GM23338 (cell line): ENCODE measurements at regions not wholly inside any gene's neighbourhood (a gene's known extent, or its start where the extent isn't known, plus 50 kb on each side); places are given as distances from the start of the nearest gene placed in this dataset.

ENCODE experiments used
- POLR2AphosphoS5 ChIP-seq: IDR thresholded peaks from 2 replicates; pipeline ENCODE4 v1.6.1; 2016; ENCODE audit warnings: antibody characterized with exemption, low read depth
- TF ChIP-seq, protein P1 (sequence below), 2 experiments: fragments of 200-600 bp in 1 of 2; sonication (generic) in 1 of 2; conservative IDR thresholded peaks; 2 replicates each; pipeline versions ENCODE4 v1.5.1 to v1.6.1; 2016 to 2017; ENCODE audit warnings: antibody characterized with exemption in 2 of 2, low read depth in 2 of 2, mild to moderate bottlenecking in 2 of 2, moderate library complexity in 1 of 2
- TF ChIP-seq, protein P2 (sequence below): IDR thresholded peaks from 2 replicates; pipeline ENCODE4 v1.6.1; 2016; ENCODE audit warnings: antibody characterized with exemption

DNA sequence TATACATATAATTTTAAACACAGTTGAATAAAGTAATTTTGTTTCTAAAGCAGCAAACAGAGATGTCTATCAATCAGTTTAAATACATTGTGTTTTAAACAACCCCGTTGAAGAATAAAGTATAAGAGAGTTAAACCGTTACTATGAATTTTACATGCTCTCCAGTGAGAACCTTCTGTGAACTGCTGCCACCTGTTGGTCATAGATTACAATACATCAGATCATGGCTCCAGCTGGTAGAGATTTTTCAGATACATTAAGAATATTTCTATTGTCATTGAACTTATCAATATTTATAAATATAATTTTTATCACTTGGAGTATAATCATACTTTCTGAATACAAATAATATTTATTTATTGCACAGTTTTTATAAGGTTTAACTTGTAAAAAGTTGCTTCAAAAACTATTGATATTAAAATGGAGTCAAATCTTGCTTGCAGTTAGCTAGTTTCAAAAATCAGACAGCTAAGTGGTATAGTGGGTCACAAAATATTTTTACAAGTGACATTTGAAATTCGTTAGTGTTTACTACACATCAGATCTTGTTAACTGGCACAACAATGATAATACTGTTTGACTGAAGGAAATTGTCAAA lies 561.2 kb upstream of the PHF14 start:
- TF ChIP-seq, protein P1, sequence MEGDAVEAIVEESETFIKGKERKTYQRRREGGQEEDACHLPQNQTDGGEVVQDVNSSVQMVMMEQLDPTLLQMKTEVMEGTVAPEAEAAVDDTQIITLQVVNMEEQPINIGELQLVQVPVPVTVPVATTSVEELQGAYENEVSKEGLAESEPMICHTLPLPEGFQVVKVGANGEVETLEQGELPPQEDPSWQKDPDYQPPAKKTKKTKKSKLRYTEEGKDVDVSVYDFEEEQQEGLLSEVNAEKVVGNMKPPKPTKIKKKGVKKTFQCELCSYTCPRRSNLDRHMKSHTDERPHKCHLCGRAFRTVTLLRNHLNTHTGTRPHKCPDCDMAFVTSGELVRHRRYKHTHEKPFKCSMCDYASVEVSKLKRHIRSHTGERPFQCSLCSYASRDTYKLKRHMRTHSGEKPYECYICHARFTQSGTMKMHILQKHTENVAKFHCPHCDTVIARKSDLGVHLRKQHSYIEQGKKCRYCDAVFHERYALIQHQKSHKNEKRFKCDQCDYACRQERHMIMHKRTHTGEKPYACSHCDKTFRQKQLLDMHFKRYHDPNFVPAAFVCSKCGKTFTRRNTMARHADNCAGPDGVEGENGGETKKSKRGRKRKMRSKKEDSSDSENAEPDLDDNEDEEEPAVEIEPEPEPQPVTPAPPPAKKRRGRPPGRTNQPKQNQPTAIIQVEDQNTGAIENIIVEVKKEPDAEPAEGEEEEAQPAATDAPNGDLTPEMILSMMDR (conservative IDR thresholded peaks at IDR 0.05; ENCODE audit: low read depth in 2 of 2) = peak; percentile 70 to 74
- no peak for TF ChIP-seq POLR2AphosphoS5
- TF ChIP-seq, protein P2, sequence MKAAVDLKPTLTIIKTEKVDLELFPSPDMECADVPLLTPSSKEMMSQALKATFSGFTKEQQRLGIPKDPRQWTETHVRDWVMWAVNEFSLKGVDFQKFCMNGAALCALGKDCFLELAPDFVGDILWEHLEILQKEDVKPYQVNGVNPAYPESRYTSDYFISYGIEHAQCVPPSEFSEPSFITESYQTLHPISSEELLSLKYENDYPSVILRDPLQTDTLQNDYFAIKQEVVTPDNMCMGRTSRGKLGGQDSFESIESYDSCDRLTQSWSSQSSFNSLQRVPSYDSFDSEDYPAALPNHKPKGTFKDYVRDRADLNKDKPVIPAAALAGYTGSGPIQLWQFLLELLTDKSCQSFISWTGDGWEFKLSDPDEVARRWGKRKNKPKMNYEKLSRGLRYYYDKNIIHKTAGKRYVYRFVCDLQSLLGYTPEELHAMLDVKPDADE = no peak
